GM12878 (cell line): ENCODE measurements at regions not wholly inside any gene's neighbourhood (a gene's known extent, or its start where the extent isn't known, plus 50 kb on each side); places are given as distances from the start of the nearest gene placed in this dataset.

Source experiments
- ATAC-seq: fragments of 200-7000 bp; cut with Tn5 transposase; 3 replicates; pipeline ENCODE4 v1.9.1; 2020; ENCODE audit warnings: mild to moderate bottlenecking, moderate library complexity
- BruUV-seq: library from RNA; stranded (reverse); fragments of 400-500 nt; replicated peaks from 2 replicates; lab custom pipeline; 2021; lab: Mats Ljungman, UMichigan
- CTCF ChIA-PET: fragments of 300-600 bp; sonication (Branson Sonifier 250); formaldehyde crosslinking; extraction: SDS; loops from one replicate; lab custom pipeline; 2021; ENCODE audit warnings: inconsistent platforms; lab: Yijun Ruan, JAX
- POLR2A ChIA-PET: fragments of 350-600 bp; formaldehyde crosslinking; extraction: SDS; loops from one replicate; lab custom pipeline; 2021; ENCODE audit warnings: inconsistent platforms; lab: Charles Lee
- RAD21 ChIA-PET: fragments of 300-600 bp; sonication (Branson Sonifier 250); formaldehyde crosslinking; loops from one replicate; lab custom pipeline; 2023; ENCODE audit warnings: antibody characterized with exemption; ENCODE audit not compliant: unreplicated experiment; lab: Charles Lee
- SMC1A ChIA-PET: fragments of 300-600 bp; sonication (Branson Sonifier 250); formaldehyde crosslinking; loops from one replicate; lab custom pipeline; 2023; ENCODE audit not compliant: unreplicated experiment, uncharacterized antibody; lab: Charles Lee
- DNase-seq: peaks from one replicate; pipeline ENCODE4 v3.0.0-alpha.2; 2011; ENCODE audit warnings: low read depth, low spot score
- FAIRE-seq: peaks from 3 replicates; lab custom pipeline; 2011; peaks lifted over from hg19 to GRCh38; lab: Jason Lieb, UNC
- H2AFZ ChIP-seq: 2 replicates; pipeline ENCODE4 v1.6.0; 2011; ENCODE audit warnings: low read depth, low read length, control low read depth; ENCODE audit not compliant: control insufficient read depth
- H3K27ac ChIP-seq: 2 replicates; pipeline ENCODE4 v1.5.1; 2011; ENCODE audit warnings: control low read depth; ENCODE audit not compliant: control insufficient read depth, insufficient read depth
- H3K27me3 ChIP-seq, 2 experiments: replicated peaks in 1 of 2; 2 replicates each; pipeline versions ENCODE4 v1.6.0 to v1.6.1; 2011; ENCODE audit warnings: low read length in 1 of 2; ENCODE audit not compliant: control insufficient read depth in 2 of 2, insufficient read depth in 2 of 2
- H3K36me3 ChIP-seq, 2 experiments: 2 replicates each; pipeline ENCODE4 v1.5.1; 2011; ENCODE audit warnings: low read length in 1 of 2; ENCODE audit not compliant: control insufficient read depth in 2 of 2, insufficient read depth in 2 of 2
- H3K4me1 ChIP-seq: 2 replicates; pipeline ENCODE4 v1.6.1; 2011; ENCODE audit warnings: mild to moderate bottlenecking, low read length, moderate library complexity, mixed read lengths; ENCODE audit not compliant: control insufficient read depth, insufficient read depth
- H3K4me2 ChIP-seq: 2 replicates; pipeline ENCODE4 v1.6.0; 2011; ENCODE audit warnings: control low read depth; ENCODE audit not compliant: control insufficient read depth, insufficient read depth
- H3K4me3 ChIP-seq: fragments of 200-600 bp; sonication (generic); 2 replicates; pipeline ENCODE4 v1.5.1; 2016
- H3K79me2 ChIP-seq: 2 replicates; pipeline ENCODE4 v1.6.0; 2011; ENCODE audit warnings: low read length; ENCODE audit not compliant: control insufficient read depth, insufficient read depth
- H3K9ac ChIP-seq: 2 replicates; pipeline ENCODE4 v1.8.0; 2011; ENCODE audit warnings: low read length, control low read depth, mixed read lengths; ENCODE audit not compliant: control insufficient read depth, insufficient read depth
- H3K9me3 ChIP-seq: replicated peaks from 3 replicates; pipeline ENCODE4 v1.5.1; 2011; ENCODE audit warnings: mild to moderate bottlenecking, low read length; ENCODE audit not compliant: control insufficient read depth, insufficient read depth
- H4K20me1 ChIP-seq: 2 replicates; pipeline ENCODE4 v1.6.0; 2011; ENCODE audit not compliant: control insufficient read depth, insufficient read depth
- BMI1 ChIP-seq: fragments of 450-650 bp; IDR thresholded peaks from 2 replicates; pipeline ENCODE4 v1.6.1; 2016; ENCODE audit warnings: mild to moderate bottlenecking, moderate library complexity, borderline replicate concordance
- DPF2 ChIP-seq: fragments of 450-650 bp; IDR thresholded peaks from 2 replicates; pipeline ENCODE4 v1.6.1; 2017; ENCODE audit warnings: mild to moderate bottlenecking
- FOXM1 ChIP-seq: IDR thresholded peaks from 2 replicates; pipeline ENCODE4 v1.6.1; 2012; ENCODE audit warnings: low read depth, mild to moderate bottlenecking, inconsistent platforms, low read length, moderate library complexity
- GATAD2B ChIP-seq: fragments of 450-650 bp; conservative IDR thresholded peaks from 2 replicates; pipeline ENCODE4 v1.6.1; 2017; ENCODE audit warnings: low read depth, mild to moderate bottlenecking, moderate library complexity
- NR2C1 ChIP-seq: fragments of 450-650 bp; IDR thresholded peaks from 2 replicates; pipeline ENCODE4 v1.6.1; 2017; ENCODE audit warnings: antibody characterized with exemption, mild to moderate bottlenecking, moderate library complexity
- PAX5 ChIP-seq: IDR thresholded peaks from 2 replicates; pipeline ENCODE4 v1.6.1; 2011; ENCODE audit warnings: low read depth, low read length, borderline replicate concordance
- TCF12 ChIP-seq: IDR thresholded peaks from 2 replicates; pipeline ENCODE4 v1.6.1; 2011; ENCODE audit warnings: low read depth, mild to moderate bottlenecking, low read length
- YY1 ChIP-seq: IDR thresholded peaks from 2 replicates; pipeline ENCODE4 v1.6.1; 2011; ENCODE audit warnings: low read depth, mild to moderate bottlenecking, low read length
- ZNF622 ChIP-seq: fragments of 450-650 bp; IDR thresholded peaks from 2 replicates; pipeline ENCODE4 v1.6.1; 2017; ENCODE audit warnings: mild to moderate bottlenecking, inconsistent platforms
- WGBS: methylation state at CpG from one replicate; pipeline ENCODE4 v1.1.6; 2016; ENCODE audit warnings: low lambda C conversion rate; ENCODE audit not compliant: insufficient replicate concordance, insufficient coverage; ENCODE audit errors: missing lambda C conversion rate; 5-methylcytosine and 5-hydroxymethylcytosine counted together
- in situ Hi-C: fragments of 300-500 bp; cut with MboI; formaldehyde crosslinking; loops from 9 replicates; pipeline ENCODE4 v1.14.3; 2018; ENCODE audit warnings: mixed read lengths
- intact Hi-C: fragments of 100-400 bp; cut with micrococcal nuclease; formaldehyde crosslinking; loops from one replicate; pipeline ENCODE4 v1.14.2; 2022; ENCODE audit not compliant: unreplicated experiment
- TF ChIP-seq, protein P1 (sequence below): IDR thresholded peaks from 2 replicates; pipeline ENCODE4 v1.6.1; 2011; ENCODE audit warnings: borderline replicate concordance, low read depth, mild to moderate bottlenecking, moderate library complexity, low read length; ENCODE audit not compliant: insufficient read depth, poor library complexity, severe bottlenecking
- TF ChIP-seq, protein P2 (sequence below): fragments of 450-650 bp; IDR thresholded peaks from 2 replicates; pipeline ENCODE4 v1.6.1; 2016; ENCODE audit warnings: mild to moderate bottlenecking

DNA sequence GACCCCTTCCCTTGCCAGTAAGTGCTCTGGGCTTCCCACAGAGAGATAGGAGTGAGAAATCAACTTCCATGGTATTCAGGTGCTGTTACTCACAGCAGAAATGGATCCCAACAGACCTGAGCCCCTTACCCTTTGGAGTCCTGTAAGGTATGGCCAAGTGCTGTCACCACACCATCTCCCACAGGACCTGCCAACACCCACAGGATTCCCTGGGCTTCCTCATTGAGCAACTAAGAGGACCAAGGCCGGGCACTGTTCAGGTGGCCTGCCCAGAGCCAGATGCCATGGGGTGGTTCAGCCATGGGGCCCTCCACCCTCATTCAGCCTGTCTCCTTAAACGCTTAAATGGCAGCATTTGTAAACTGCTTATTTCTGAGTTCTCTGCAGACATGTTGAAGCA, 166.2 kb downstream of the TRIM43 start:
- POLR2A ChIA-PET = no interaction called here
- no peak overlapping the region for H3K9ac ChIP-seq
- TF ChIP-seq DPF2 = no peak
- no peak for TF ChIP-seq GATAD2B
- TF ChIP-seq FOXM1 = no peak
- TF ChIP-seq TCF12 = no peak
- no peak for TF ChIP-seq NR2C1
- TF ChIP-seq BMI1 = no peak
- TF ChIP-seq YY1 = no peak
- TF ChIP-seq, protein P1, sequence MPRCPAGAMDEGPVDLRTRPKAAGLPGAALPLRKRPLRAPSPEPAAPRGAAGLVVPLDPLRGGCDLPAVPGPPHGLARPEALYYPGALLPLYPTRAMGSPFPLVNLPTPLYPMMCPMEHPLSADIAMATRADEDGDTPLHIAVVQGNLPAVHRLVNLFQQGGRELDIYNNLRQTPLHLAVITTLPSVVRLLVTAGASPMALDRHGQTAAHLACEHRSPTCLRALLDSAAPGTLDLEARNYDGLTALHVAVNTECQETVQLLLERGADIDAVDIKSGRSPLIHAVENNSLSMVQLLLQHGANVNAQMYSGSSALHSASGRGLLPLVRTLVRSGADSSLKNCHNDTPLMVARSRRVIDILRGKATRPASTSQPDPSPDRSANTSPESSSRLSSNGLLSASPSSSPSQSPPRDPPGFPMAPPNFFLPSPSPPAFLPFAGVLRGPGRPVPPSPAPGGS = no peak
- TF ChIP-seq PAX5 = no peak
- TF ChIP-seq ZNF622 = no peak
- TF ChIP-seq, protein P2, sequence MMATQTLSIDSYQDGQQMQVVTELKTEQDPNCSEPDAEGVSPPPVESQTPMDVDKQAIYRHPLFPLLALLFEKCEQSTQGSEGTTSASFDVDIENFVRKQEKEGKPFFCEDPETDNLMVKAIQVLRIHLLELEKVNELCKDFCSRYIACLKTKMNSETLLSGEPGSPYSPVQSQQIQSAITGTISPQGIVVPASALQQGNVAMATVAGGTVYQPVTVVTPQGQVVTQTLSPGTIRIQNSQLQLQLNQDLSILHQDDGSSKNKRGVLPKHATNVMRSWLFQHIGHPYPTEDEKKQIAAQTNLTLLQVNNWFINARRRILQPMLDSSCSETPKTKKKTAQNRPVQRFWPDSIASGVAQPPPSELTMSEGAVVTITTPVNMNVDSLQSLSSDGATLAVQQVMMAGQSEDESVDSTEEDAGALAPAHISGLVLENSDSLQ = no peak
- H3K27ac ChIP-seq = no peak overlapping the region
- no peak for FAIRE-seq
- peaks cover 0 to 1% of the 10 kb centered on the region in 2 experiments; a peak in 1 of 4 replicates for H3K27me3 ChIP-seq
- intact Hi-C loops (no loop called here), in situ Hi-C loops (no loop called here)
- ATAC-seq = no peak
- WGBS = 27% methylated on average over 2 of the region's 2 CpGs
- H3K79me2 ChIP-seq = no peaks in the 10 kb centered on the region
- H3K36me3 ChIP-seq = no peaks in the 10 kb centered on the region
- BruUV-seq = no TSS peak
- H2AFZ ChIP-seq = no peak overlapping the region
- no peaks in the 10 kb centered on the region for H3K9me3 ChIP-seq
- no peak overlapping the region for H3K4me3 ChIP-seq
- CTCF ChIA-PET = no interaction called here
- H4K20me1 ChIP-seq = no peaks in the 10 kb centered on the region
- no peak overlapping the region for H3K4me2 ChIP-seq
- no peaks in the 10 kb centered on the region for H3K4me1 ChIP-seq
- SMC1A ChIA-PET = no interaction called here
- DNase-seq = no peak
- RAD21 ChIA-PET = no interaction called here
